ENCODE measurements at regions not wholly inside any gene's neighbourhood (a gene's known extent, or its start where the extent isn't known, plus 50 kb on each side); places are given as distances from the start of the nearest gene placed in this dataset.
A peak's percentile ranks its signal among the peaks of the same experiment; 100 is the strongest.

GRCh38 chr2:158049129-158049855 is 52.4 kb upstream of the UPP2 start:
- DNase-seq, result no peak

GRCh38 chr2:158048327-158048726 is 53.3 kb upstream of the UPP2 start:
- no peak for DNase-seq

DNA sequence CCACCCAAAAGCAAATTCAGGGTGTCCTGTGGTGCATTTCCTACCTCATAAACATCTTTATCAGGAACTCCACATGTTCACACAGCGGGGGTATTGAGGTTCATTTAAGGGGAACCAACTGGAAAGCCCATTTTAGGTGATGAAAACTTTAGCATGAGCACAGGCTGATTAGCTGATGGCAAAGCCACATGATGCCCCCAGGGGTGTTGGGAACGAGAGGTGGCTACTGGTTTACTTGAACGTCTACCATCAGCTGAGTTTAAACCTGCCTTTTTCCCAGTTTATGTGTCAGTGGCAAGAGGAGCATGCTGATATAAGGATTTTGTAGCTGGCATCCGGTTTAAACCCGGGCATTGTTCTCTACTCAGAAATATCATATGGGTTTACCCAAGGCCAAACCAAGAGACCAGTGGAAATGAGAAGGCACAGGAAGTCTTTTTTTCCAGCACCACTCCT is 54.5 kb upstream of the UPP2 start:
- DNase-seq, result no peak

DNA sequence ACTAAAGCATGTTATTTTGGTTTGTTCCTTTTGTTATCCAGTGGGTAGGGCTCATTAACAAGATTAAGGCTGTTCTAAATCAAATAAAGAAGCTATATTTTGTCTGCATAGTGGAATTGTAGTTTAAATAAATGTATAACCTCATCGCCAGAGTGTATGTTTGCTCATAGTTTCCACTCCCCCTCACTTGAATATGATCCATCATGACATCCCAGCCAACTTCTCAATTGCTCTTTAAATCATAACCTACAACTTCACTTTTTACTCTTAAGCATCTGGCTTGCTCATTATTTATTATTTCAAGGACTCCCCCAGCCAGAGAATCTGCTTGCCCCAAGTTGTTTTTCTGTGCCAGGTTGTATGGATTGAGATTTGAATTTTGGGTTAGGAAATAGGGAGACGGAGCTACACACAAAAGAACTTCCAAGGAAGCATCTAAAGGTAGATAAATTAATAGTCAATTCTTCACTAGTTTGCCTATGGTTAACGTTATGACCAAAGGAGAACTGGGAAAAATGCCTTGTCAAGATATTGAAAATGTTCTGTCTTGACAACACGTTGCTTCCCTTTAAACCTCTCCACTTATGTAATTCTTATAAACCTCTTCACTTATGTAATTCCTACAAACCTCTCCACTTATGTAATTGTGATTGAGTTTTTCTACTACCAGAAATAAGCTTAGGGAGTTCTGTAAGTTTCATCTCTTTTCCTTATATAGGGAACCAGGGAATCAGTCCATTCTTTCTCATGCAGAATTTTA is 55.4 kb upstream of the UPP2 start:
- no peak for DNase-seq

- no peak for DNase-seq
These were observed 56.3 kb upstream of the UPP2 start for GRCh38 chr2:158045362-158045761.

DNA sequence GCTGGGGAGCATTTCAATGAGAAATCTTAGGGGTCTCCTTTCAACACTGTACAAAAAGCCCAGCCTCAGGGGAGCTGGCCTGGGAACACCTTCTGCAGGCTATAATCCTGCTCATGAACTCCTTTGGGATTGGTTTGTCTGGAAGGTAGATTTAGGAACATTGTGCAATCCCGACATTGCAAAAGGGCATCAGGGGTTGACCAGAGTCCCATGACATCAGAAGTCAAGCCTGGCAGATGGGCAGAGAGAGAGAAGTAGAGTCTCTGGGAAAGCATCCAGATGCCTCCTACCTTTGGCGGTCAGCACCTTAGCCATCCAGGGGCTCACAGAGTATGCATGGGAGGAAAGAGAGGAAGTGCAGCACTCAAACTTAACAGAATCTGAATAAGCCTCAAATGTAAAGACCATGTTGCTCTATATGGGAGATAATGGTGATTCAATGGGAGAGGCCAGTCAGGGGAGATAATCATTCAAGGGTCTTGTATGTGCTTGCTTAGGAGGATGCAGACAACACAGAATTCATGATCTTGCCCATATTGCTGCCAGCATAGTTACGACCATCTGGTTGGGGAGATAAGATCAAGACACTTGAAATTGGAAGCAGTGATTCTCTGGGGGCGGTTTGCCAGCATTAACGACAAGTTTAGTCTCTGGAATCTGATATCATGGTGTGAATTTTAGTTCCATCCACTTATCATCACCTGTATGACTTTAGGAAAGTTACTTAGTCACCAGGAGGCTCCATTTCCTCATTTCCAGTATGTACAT is 58.3 kb upstream of the UPP2 start:
- no peak for DNase-seq

- no peak for DNase-seq
These were observed 59.0 kb upstream of the UPP2 start for GRCh38 chr2:158042666-158043065.

- DNase-seq, result no peak
These were observed 59.4 kb upstream of the UPP2 start for GRCh38 chr2:158042245-158042644.

GRCh38 chr2:158041400-158041799 is 60.3 kb upstream of the UPP2 start:
- DNase-seq, result no peak

GRCh38 chr2:158038901-158039300 is 62.8 kb upstream of the UPP2 start:
- DNase-seq, result no peak

- DNase-seq, result peak; percentile 54
These were observed 67.3 kb upstream of the UPP2 start for GRCh38 chr2:158034198-158034866.

GRCh38 chr2:158031371-158031770 is 70.3 kb upstream of the UPP2 start:
- DNase-seq, result no peak

GRCh38 chr2:158025255-158025996 is 76.2 kb upstream of the UPP2 start:
- no peak for DNase-seq

DNA sequence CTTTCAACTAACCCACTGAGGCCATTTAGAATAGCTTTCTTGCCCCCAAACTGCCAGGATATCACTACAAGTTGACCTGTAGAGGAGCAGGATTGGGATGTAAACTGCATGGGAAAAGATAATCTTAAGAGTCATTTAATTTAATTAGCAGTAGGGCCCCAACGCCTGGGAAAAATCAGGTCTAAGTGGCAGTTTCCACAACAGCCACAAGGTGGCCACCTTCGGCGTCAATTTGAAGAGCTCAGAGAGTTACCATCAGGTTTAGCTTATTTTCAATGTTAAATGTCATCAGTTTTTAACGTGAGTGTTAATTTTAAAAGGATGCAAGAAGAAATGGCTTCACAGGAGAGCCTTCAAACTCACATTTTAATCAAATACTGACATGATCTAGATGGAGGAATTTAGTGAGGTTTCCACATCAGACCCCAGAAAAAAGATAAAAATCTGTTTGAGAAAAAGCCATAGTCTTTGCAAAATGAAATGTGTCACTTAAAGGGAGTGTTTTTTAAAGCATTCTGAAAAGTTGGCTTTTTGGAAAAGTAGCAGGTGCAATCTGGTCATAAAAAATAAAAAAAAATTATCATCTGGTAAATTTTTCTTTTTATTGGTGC is 77.3 kb upstream of the UPP2 start:
- DNase-seq, result no peak

GRCh38 chr2:158022888-158023287 is 78.8 kb upstream of the UPP2 start:
- no peak for DNase-seq

DNA sequence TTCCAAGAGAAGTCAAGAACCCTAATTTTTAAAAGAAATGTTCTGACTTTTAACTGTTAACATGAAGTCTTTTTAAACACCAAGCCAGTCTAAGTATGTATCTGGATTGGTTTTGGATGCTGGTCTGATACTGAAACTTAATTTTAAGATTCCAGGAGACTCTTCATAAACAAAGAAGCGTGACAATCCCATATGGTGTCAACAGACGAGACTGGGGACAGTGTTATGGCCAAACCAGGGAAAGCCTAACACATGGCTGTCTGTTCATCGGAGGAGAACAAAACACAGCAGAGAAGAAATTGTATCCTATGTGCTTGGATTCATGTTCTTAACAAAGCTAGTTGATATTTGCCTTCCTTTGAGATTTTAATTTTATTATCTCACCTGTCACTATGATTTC is 80.5 kb upstream of the UPP2 start:
- no peak for DNase-seq

DNA sequence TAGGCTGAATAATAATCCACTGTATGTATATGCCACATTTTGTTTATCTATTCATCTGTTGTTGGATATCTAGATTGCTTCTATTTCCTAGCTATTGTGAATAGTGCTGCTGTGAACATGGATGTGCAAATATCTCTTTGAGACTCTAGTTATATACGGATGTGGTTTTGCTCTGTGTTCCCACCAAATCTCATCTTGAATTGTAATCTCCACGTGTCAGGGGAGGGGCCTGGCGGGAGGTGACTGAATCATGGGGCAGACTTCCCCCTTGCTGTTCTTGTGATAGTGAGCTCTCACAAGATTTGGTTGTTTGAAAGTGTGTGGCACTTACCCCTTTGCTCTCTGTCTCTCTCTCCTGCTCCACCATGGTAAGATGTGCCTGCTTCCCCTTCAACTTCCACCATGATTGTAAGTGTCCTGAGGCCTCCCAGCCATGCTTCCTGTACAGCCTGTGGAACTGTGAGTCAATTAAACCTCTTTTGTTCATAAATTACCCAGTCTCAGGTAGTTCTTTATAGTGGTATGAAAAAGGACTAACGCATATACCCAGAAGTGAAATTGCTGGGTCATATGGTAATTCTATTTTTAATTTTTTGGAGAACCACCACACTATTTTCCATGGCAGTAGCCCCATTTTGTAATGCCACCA is 86.1 kb upstream of the UPP2 start:
- no peak for DNase-seq

- no peak for DNase-seq
These were observed 87.8 kb upstream of the UPP2 start for GRCh38 chr2:158013891-158014290.

DNA sequence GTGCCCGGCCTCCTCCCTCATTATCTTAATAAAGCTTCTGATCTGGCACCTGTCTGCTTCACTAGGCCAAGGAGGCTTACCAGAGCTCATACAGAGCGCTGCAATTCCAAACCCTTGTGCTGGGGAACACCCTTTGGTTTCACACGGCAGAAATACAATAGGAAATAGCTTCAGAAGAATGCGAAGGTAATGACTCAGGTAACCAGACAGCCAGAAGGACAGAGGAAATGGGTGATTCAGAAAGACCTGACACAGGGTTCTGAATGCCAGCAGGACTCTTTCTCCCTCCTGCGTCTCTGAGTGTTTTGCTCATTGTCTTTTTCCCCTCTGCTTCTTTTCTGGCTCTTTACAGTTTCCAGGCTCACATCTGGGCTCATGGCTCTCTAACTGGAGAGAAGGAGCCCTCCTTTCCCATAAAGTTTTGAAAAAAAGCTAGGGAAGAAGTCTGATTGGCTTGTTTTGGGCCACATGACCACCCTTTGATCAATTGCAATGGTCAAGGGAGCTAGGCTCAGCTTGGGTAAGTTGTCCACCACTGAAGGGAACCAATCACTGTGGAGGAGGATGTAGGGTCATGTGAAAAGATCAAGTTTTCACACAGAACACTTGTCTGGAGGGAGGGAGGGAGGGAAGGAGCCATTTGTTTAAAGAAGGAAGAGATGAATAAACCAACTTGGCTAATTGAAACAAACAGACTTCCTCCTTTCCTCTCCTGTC is 90.5 kb upstream of the UPP2 start:
- no peak for DNase-seq

DNA sequence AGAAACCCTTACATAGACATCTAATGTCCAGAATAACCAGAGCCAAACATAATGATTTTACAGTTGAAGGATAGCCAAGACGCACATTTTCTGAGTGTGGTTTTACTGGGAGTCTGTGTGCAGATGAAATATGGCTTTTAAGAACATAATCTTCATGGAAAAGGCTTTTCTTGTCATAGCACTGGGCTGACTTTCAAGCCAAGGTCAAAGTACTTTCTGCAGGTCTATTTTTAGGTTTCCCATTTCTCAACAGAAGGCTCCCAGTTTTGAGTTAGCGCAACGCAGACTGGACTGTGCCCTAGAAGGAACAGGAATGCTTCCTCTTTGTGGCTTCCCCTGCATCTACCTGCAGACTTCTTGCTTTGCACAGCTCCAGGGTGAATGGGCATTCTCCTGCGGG is 92.3 kb upstream of the UPP2 start:
- DNase-seq, result no peak
